ENCODE measurements at regions not wholly inside any gene's neighbourhood (a gene's known extent, or its start where the extent isn't known, plus 50 kb on each side); places are given as distances from the start of the nearest gene placed in this dataset.

DNA sequence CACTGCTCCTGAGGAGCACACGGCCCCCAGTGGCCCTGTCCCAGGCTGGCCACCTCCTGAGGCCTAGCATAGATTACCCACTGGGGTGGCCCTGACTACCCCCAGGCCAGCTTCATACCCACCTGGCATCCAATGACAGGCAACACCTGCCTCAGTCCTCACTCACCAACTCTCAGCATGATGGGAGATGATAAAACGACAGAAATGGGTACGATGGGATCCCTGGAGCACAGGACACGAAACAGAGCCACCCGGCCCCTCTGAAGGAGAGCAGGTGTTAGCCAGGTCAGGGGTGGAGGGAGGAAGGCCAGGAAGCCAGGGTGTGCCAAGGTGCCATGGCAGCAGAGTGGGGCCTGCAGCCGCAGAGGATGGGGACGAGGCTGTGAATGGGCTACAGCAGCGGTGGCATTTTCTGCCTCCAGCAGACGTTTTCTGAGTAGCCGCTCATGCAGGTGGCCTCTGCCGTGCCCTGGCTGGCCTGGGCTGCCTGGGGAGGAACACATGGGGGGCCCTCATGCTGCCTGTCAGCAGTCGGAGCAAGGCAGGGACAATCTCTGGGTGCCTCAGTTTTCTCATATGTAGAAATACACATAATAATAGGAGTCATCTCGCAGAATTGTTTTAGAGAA, 50.2 kb upstream of the FGF3 start:
- TF ChIP-seq, protein P1, sequence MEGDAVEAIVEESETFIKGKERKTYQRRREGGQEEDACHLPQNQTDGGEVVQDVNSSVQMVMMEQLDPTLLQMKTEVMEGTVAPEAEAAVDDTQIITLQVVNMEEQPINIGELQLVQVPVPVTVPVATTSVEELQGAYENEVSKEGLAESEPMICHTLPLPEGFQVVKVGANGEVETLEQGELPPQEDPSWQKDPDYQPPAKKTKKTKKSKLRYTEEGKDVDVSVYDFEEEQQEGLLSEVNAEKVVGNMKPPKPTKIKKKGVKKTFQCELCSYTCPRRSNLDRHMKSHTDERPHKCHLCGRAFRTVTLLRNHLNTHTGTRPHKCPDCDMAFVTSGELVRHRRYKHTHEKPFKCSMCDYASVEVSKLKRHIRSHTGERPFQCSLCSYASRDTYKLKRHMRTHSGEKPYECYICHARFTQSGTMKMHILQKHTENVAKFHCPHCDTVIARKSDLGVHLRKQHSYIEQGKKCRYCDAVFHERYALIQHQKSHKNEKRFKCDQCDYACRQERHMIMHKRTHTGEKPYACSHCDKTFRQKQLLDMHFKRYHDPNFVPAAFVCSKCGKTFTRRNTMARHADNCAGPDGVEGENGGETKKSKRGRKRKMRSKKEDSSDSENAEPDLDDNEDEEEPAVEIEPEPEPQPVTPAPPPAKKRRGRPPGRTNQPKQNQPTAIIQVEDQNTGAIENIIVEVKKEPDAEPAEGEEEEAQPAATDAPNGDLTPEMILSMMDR (IDR thresholded peaks at IDR 0.05; ENCODE audit: insufficient read depth, low read length, poor library complexity, severe bottlenecking): no peak
- no peak for DNase-seq (ENCODE audit: extremely low read depth, insufficient read length)
- no peaks in the 10 kb centered on the region; the same call in 1 of the 2 replicates for H3K27me3 ChIP-seq (replicated peaks; ENCODE audit: control insufficient read depth, insufficient read depth, low read length)

DNA sequence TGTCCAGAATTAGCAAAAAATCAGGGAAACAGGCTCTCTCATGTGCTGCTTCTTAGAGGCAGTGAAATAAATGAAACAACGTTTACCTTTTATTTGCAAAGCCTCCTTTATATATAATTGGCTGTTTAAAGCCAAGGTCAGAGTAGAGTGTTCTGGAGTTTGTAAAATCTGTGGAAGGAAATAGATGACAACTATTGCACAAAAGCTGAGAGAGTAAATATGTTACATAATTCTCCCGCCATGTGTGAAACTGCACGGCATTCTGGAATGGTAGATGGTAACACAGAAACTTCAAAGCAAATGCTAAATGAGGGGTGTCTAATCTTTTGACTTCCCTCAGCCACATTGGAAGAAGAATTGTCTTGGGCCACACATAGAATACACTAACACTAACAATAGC, 51.5 kb upstream of the FGF3 start:
- no peaks in the 10 kb centered on the region; the same call in 1 of the 2 replicates for H3K27me3 ChIP-seq (replicated peaks; ENCODE audit: control insufficient read depth, insufficient read depth, low read length)
- DNase-seq (ENCODE audit: extremely low read depth, insufficient read length): no peak
- no peaks in the 10 kb centered on the region for H3K36me3 ChIP-seq (ENCODE audit: control insufficient read depth, insufficient read depth, low read length)
- TF ChIP-seq, protein P1 (IDR thresholded peaks at IDR 0.05; ENCODE audit: insufficient read depth, low read length, poor library complexity, severe bottlenecking): no peak
- H3K4me3 ChIP-seq (replicated peaks; ENCODE audit: low read depth, low read length): no peak overlapping the region

More for the DNA sequence above, 50.2 kb upstream of the FGF3 start:
- H3K36me3 ChIP-seq (ENCODE audit: control insufficient read depth, insufficient read depth, low read length): no peaks in the 10 kb centered on the region
- no peak overlapping the region for H3K4me3 ChIP-seq (replicated peaks; ENCODE audit: low read depth, low read length)

DNA sequence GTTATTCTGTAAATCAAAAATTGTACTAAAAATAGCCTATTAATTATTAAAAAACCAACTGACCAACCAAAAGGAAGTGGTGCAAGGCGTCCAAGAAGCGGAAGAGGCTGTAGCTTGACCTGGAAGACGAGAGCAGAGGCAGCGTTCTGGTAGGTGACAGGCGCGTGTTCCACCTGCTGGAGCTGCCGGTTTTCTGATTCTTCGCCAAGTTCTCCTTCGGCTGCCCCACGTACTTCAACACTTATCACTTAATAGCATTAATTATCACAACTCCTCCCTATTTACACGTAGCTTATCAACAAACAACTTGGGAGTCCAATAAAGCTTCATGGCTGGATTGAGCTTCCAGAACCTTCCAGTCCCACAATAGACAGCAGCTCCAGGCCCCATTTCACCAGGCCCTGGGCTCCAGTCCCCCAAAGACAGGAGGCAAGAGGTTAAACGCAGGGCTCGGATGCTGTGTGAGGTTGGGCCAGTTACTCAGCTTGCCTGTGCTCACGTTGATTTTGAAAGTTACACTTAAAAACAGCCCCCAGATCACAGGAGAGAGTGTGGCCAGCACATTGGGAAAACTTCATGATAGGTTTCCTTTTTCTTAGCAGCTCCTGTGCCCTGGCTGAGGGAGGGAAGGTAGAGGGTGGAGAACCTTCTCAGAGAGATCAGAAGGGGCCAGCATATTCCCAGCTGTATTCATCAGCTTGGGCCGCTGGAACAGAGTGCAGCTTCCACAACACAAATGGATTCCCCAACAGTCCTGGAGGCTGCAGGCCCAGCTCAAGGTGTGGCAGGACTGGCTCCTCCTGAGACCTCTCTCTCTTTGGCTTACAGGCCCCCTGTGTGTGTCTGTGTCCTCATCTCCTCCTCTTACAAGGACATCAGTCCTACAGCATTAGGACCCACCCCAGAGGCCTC, 54.2 kb upstream of the FGF3 start:
- Histone ChIP-seq H3K4me3 (replicated peaks; ENCODE audit: low read depth, low read length) (no peak overlapping the region), H3K36me3 (ENCODE audit: control insufficient read depth, insufficient read depth, low read length) (no peaks in the 10 kb centered on the region), H3K27me3 (replicated peaks; ENCODE audit: control insufficient read depth, insufficient read depth, low read length) (no peaks in the 10 kb centered on the region; the same call in 1 of the 2 replicates)
- no peak for DNase-seq (ENCODE audit: extremely low read depth, insufficient read length)
- TF ChIP-seq, protein P1 (IDR thresholded peaks at IDR 0.05; ENCODE audit: insufficient read depth, low read length, poor library complexity, severe bottlenecking): no peak

DNA sequence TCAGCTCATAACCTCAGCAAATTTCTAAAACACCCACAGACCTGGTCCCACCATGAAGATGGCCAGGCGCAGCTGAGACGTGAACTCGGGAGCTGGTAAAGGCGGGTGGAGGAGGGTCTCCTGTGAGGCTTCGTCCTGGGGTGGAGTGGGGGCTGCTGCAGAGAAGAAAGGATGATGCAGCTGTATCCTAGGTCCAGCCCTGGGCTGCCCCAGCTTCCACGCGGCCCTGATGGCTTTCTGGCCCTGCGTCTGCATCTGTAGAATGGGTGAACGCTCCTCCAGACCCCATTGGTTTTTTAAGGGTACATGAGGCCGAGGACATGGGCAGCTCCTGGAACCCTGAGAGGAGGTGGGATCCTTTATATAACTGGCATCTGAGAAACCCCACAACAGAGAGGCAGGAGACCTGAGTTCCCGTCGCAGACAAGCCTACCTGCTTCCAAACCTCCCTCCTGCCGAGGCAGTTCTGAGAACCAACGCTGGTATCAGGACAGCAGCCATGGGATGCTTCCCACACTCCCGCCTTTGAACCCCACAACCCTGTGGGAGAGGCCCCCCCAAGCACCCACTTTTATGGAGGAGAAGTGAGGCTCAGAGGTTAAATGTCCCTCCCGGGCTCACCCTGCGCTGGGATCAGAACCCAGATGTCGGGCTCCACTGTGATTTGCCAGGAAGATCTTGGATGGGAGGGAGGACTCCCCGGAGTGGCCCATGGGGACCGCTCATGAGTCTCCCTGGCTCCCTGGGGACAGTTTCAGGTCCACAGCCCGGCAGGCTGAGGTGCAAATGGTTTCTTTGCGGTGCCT, 55.2 kb upstream of the FGF3 start:
- Histone ChIP-seq H3K36me3 (ENCODE audit: control insufficient read depth, insufficient read depth, low read length) (no peaks in the 10 kb centered on the region), H3K4me3 (replicated peaks; ENCODE audit: low read depth, low read length) (no peak overlapping the region), H3K27me3 (replicated peaks; ENCODE audit: control insufficient read depth, insufficient read depth, low read length) (no peaks in the 10 kb centered on the region; the same call in 1 of the 2 replicates)
- no peak for DNase-seq (ENCODE audit: extremely low read depth, insufficient read length)
- TF ChIP-seq, protein P1 (IDR thresholded peaks at IDR 0.05; ENCODE audit: insufficient read depth, low read length, poor library complexity, severe bottlenecking): no peak

DNA sequence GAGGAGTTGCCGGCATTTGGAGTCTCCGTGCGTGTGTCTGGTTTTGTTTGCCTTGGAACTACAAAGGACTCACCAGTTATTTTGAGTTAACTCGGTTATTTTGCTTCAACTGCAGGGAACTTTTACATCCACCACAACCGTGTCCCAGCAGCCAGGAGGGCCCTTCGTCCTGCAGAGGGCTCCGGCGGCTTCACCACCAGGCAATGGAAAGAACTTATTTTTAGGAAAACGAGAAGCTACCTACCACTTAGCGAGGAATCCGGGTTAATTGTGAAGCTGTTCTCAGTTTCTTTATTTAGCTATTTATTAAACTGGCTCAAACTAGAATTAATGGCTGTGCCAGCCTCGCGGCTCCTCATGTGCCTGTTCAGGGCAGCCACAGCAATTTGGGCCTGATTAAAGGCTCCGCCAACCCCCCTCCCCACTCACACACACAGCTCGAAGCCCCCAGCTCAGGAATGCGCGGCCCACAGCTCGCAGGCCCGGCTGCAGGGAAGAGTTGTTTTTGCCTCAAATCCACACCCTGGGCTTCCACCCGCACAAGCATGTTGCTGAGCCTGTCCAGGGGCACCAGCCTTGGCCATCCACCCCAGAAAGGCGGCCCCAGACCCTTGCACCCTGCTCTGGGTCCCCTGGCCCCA, 55.9 kb upstream of the FGF3 start:
- Histone ChIP-seq H3K27me3 (replicated peaks; ENCODE audit: control insufficient read depth, insufficient read depth, low read length) (no peaks in the 10 kb centered on the region; the same call in 1 of the 2 replicates), H3K36me3 (ENCODE audit: control insufficient read depth, insufficient read depth, low read length) (no peaks in the 10 kb centered on the region), H3K4me3 (replicated peaks; ENCODE audit: low read depth, low read length) (no peak overlapping the region)
- TF ChIP-seq, protein P1 (IDR thresholded peaks at IDR 0.05; ENCODE audit: insufficient read depth, low read length, poor library complexity, severe bottlenecking): no peak
- no peak for DNase-seq (ENCODE audit: extremely low read depth, insufficient read length)
